HepG2 (cell line): ENCODE measurements at regions not wholly inside any gene's neighbourhood (a gene's known extent, or its start where the extent isn't known, plus 50 kb on each side); places are given as distances from the start of the nearest gene placed in this dataset.

ENCODE experiments used
- ATAC-seq: fragments of 200-7000 bp; cut with Tn5 transposase; 3 replicates; pipeline ENCODE4 v1.9.1; 2020; ENCODE audit warnings: mild to moderate bottlenecking, moderate library complexity
- BruUV-seq: library from RNA; stranded (reverse); fragments of 400-500 nt; replicated peaks from 2 replicates; lab custom pipeline; 2021; lab: Mats Ljungman, UMichigan
- CTCF ChIA-PET: fragments of 300-600 bp; formaldehyde crosslinking; extraction: SDS; loops from one replicate; lab custom pipeline; 2021; ENCODE audit warnings: low total read pairs, inconsistent platforms, low intra/inter-chr PET ratio; lab: Yijun Ruan, JAX
- POLR2A ChIA-PET: fragments of 350-600 bp; sonication (Branson Sonifier 250); formaldehyde crosslinking; loops from one replicate; lab custom pipeline; 2020; ENCODE audit warnings: antibody characterized with exemption, inconsistent platforms; lab: Yijun Ruan, JAX
- DNase-seq: peaks from one replicate; pipeline ENCODE4 v3.0.0-alpha.2; 2015; ENCODE audit warnings: low spot score
- FAIRE-seq: peaks from 3 replicates; lab custom pipeline; 2011; peaks lifted over from hg19 to GRCh38; lab: Jason Lieb, UNC
- H2AFZ ChIP-seq: one replicate; pipeline ENCODE4 v1.6.1; 2011; ENCODE audit warnings: low read length, inconsistent platforms
- H3K27ac ChIP-seq: fragments of 300-600 bp; 3 replicates; pipeline ENCODE4 v1.8.0; 2011; ENCODE audit warnings: mixed run types, mild to moderate bottlenecking, mixed read lengths, low read length, inconsistent platforms; ENCODE audit not compliant: insufficient read depth; ENCODE audit errors: extremely low read length
- H3K27me3 ChIP-seq, 2 experiments: fragments of 200-600 bp in 1 of 2; 2 replicates in 1 of 2; 3 replicates in 1 of 2; pipeline versions ENCODE4 v1.6.0 to v1.8.0; 2011; ENCODE audit warnings: low read length in 2 of 2, mild to moderate bottlenecking in 2 of 2, moderate library complexity in 2 of 2, inconsistent platforms in 1 of 2; ENCODE audit not compliant: insufficient read depth in 2 of 2, control insufficient read depth in 1 of 2
- H3K36me3 ChIP-seq, 2 experiments: fragments of 200-600 bp in 1 of 2; replicated peaks in 1 of 2; 2 replicates in 1 of 2; 3 replicates in 1 of 2; pipeline versions ENCODE4 v1.5.1 to v1.8.0; 2011; ENCODE audit warnings: low read length in 2 of 2, inconsistent platforms in 1 of 2; ENCODE audit not compliant: insufficient read depth in 2 of 2, control insufficient read depth in 1 of 2
- H3K4me1 ChIP-seq: 2 replicates; pipeline ENCODE4 v1.5.1; 2012; ENCODE audit warnings: low read length, inconsistent platforms; ENCODE audit not compliant: insufficient read depth
- H3K4me2 ChIP-seq: 2 replicates; pipeline ENCODE4 v1.6.0; 2011; ENCODE audit warnings: low read depth, low read length, inconsistent platforms
- H3K4me3 ChIP-seq, 3 experiments: fragments of 200-600 bp in 1 of 3; sonication (generic), shearing (Covaris generic) in 1 of 3; replicated peaks in 1 of 3; 2 replicates each; pipeline ENCODE4 v1.5.1; 2011 to 2016; ENCODE audit warnings: low read length in 3 of 3, inconsistent platforms in 2 of 3, low read depth in 2 of 3, mild to moderate bottlenecking in 2 of 3, control low read depth in 1 of 3, mixed read lengths in 1 of 3; ENCODE audit not compliant: insufficient read depth in 1 of 3
- H3K79me2 ChIP-seq: one replicate; pipeline ENCODE4 v1.6.1; 2011; ENCODE audit warnings: low read length, inconsistent platforms; ENCODE audit not compliant: insufficient read depth
- H3K9ac ChIP-seq: 2 replicates; pipeline ENCODE4 v1.6.0; 2011; ENCODE audit warnings: mild to moderate bottlenecking, low read depth, low read length, inconsistent platforms; ENCODE audit not compliant: insufficient read depth
- H3K9me3 ChIP-seq: 2 replicates; pipeline ENCODE4 v1.5.1; 2012; ENCODE audit warnings: mild to moderate bottlenecking, low read length
- H4K20me1 ChIP-seq: 2 replicates; pipeline ENCODE4 v1.6.0; 2011; ENCODE audit warnings: inconsistent platforms, mild to moderate bottlenecking, low read length, moderate library complexity; ENCODE audit not compliant: insufficient read depth
- FUBP1 ChIP-seq: sonication (generic); formaldehyde crosslinking; IDR thresholded peaks from 2 replicates; pipeline ENCODE4 v1.5.1; 2020; ENCODE audit warnings: missing genetic modification reagents, mild to moderate bottlenecking, borderline replicate concordance
- HNF1A ChIP-seq, 2 experiments: sonication (generic) in 1 of 2; formaldehyde crosslinking in 1 of 2; IDR thresholded peaks; 2 replicates each; pipeline versions ENCODE4 v1.4.0 to v1.6.1; 2016 to 2020; ENCODE audit warnings: borderline replicate concordance in 1 of 2, low read depth in 1 of 2, mild to moderate bottlenecking in 1 of 2, missing genetic modification reagents in 1 of 2
- HOMEZ ChIP-seq: IDR thresholded peaks from 2 replicates; pipeline ENCODE4 v1.6.1; 2016; ENCODE audit warnings: low read depth
- RAD51 ChIP-seq: fragments of 450-650 bp; IDR thresholded peaks from 2 replicates; pipeline ENCODE4 v1.6.1; 2016; ENCODE audit warnings: borderline replicate concordance
- USF2 ChIP-seq, 2 experiments: sonication (generic) in 1 of 2; formaldehyde crosslinking in 1 of 2; IDR thresholded peaks; 2 replicates each; pipeline versions ENCODE4 v1.5.1 to v1.6.1; 2011 to 2020; ENCODE audit warnings: borderline replicate concordance in 1 of 2, low read depth in 1 of 2, low read length in 1 of 2, mild to moderate bottlenecking in 1 of 2, missing genetic modification reagents in 1 of 2, moderate library complexity in 1 of 2
- ZNF501 ChIP-seq: sonication (generic); formaldehyde crosslinking; IDR thresholded peaks from 2 replicates; pipeline ENCODE4 v1.5.1; 2020; ENCODE audit warnings: mild to moderate bottlenecking, moderate library complexity, missing genetic modification reagents
- WGBS: methylation state at CpG from one replicate; pipeline ENCODE4 v1.1.6; 2017; ENCODE audit warnings: low lambda C conversion rate; 5-methylcytosine and 5-hydroxymethylcytosine counted together
- in situ Hi-C: cut with HindIII; loops from 2 replicates; pipeline ENCODE4 v1.10.0; 2017; ENCODE audit warnings: low pct_unique_long_range_greater_than_20kb; ENCODE audit not compliant: extremely low pct_ligation_motif_present
- intact Hi-C: fragments of 100-400 bp; cut with micrococcal nuclease; formaldehyde crosslinking; loops from one replicate; pipeline ENCODE4 v1.10.0; 2022; ENCODE audit not compliant: unreplicated experiment

GRCh38 chr3:159534496-159534895, 454.1 kb upstream of the IL12A start:
- CTCF ChIA-PET: no interaction called here
- Histone ChIP-seq H3K9ac (no peak overlapping the region), H2AFZ (no peak overlapping the region), H3K4me3 (no peak overlapping the region), H3K36me3 (no peaks in the 10 kb centered on the region), H3K9me3 (no peaks in the 10 kb centered on the region), H3K27me3 (no peaks in the 10 kb centered on the region), H3K4me2 (no peak overlapping the region), H4K20me1 (no peaks in the 10 kb centered on the region), H3K27ac (no peak overlapping the region), H3K79me2 (no peaks in the 10 kb centered on the region), H3K4me1 (no peaks in the 10 kb centered on the region)
- TF ChIP-seq ZNF501: no peak
- TF ChIP-seq USF2 (IDR thresholded peaks at IDR 0.05; ENCODE audit: low read depth, low read length): 0 out of 2 replicates have a peak, but pooled peaks have one; percentile 21
- TF ChIP-seq USF2 (CRISPR knock-in tag; IDR thresholded peaks at IDR 0.05; ENCODE audit: borderline replicate concordance): no peak
- TF ChIP-seq RAD51: peak; percentile 53; the same call in 1 of the 2 replicates
- no peak for TF ChIP-seq HOMEZ
- no peak for TF ChIP-seq HNF1A (IDR thresholded peaks at IDR 0.05; ENCODE audit: low read depth)
- TF ChIP-seq HNF1A (CRISPR knock-in tag; IDR thresholded peaks at IDR 0.05; ENCODE audit: borderline replicate concordance): no peak
- TF ChIP-seq FUBP1 (CRISPR knock-in tag): no peak
- no peak for FAIRE-seq
- in situ Hi-C loops (no loop called here), intact Hi-C loops (no loop called here)
- DNase-seq: no peak
- BruUV-seq: no TSS peak
- POLR2A ChIA-PET: no interaction called here
- WGBS: 0% methylated on average over 3 of the region's 3 CpGs
- no peak for ATAC-seq
